Stimulated activated CD8-positive, alpha-beta memory T cell treated with anti-CD3 and anti-CD28 coated beads, Interleukin-7, amount 100 ng/mL, for 4 hours (primary cell): ENCODE measurements at regions not wholly inside any gene's neighbourhood (a gene's known extent, or its start where the extent isn't known, plus 50 kb on each side); places are given as distances from the start of the nearest gene placed in this dataset.
"Not testable (repeated sequence)": the region's sequence is repeated elsewhere in the genome, so short reads cannot be mapped to it uniquely, and the experiment has no call there.

Experiments
- DNase-seq, 2 donors: peaks; one replicate each; pipeline ENCODE4 v3.0.0-alpha.2; 2020; ENCODE audit warnings: low read depth in 2 of 2

GRCh38 chr4:19631814-19632213, 619.9 kb upstream of the SLIT2 start:
- DNase-seq, result no peak

GRCh38 chr4:19623866-19624265, 627.8 kb upstream of the SLIT2 start:
- no peak for DNase-seq

- no peak for DNase-seq
These were observed 636.5 kb upstream of the SLIT2 start for GRCh38 chr4:19615086-19615689.

- DNase-seq, result no peak
These were observed 637.5 kb upstream of the SLIT2 start for GRCh38 chr4:19614171-19614570.

GRCh38 chr4:19596342-19596741, 655.4 kb upstream of the SLIT2 start:
- DNase-seq, result no peak

GRCh38 chr4:19592391-19592790, 659.3 kb upstream of the SLIT2 start:
- no peak for DNase-seq

- DNase-seq, result no peak
These were observed 667.7 kb upstream of the SLIT2 start for GRCh38 chr4:19583827-19584569.

- no peak for DNase-seq
These were observed 671.6 kb upstream of the SLIT2 start for GRCh38 chr4:19580095-19580494.

GRCh38 chr4:19579608-19580007, 672.1 kb upstream of the SLIT2 start:
- no peak for DNase-seq

GRCh38 chr4:19577097-19577496, 674.6 kb upstream of the SLIT2 start:
- DNase-seq, result no peak

- no peak for DNase-seq
These were observed 675.8 kb upstream of the SLIT2 start for GRCh38 chr4:19575924-19576323.

- DNase-seq, result no peak
These were observed 685.7 kb upstream of the SLIT2 start for GRCh38 chr4:19566041-19566440.

GRCh38 chr4:19562456-19562855, 689.2 kb upstream of the SLIT2 start:
- DNase-seq, result no peak

- DNase-seq, result no peak
These were observed 694.5 kb upstream of the SLIT2 start for GRCh38 chr4:19557161-19557560.

GRCh38 chr4:19556276-19556675, 695.4 kb upstream of the SLIT2 start:
- not testable (repeated sequence) for DNase-seq

GRCh38 chr4:19547463-19547862, 704.2 kb upstream of the SLIT2 start:
- DNase-seq, result no peak

- DNase-seq, result no peak
These were observed 707.1 kb upstream of the SLIT2 start for GRCh38 chr4:19544446-19545125.

GRCh38 chr4:19540859-19541540, 710.7 kb upstream of the SLIT2 start:
- no peak for DNase-seq

- no peak for DNase-seq
These were observed 712.5 kb upstream of the SLIT2 start for GRCh38 chr4:19539201-19539600.

- DNase-seq, result no peak
These were observed 717.5 kb upstream of the SLIT2 start for GRCh38 chr4:19534159-19534558.

GRCh38 chr4:19531906-19532848, 719.5 kb upstream of the SLIT2 start:
- DNase-seq, result no peak
